ENCODE measurements at regions not wholly inside any gene's neighbourhood (a gene's known extent, or its start where the extent isn't known, plus 50 kb on each side); places are given as distances from the start of the nearest gene placed in this dataset.
"Not testable (repeated sequence)": the region's sequence is repeated elsewhere in the genome, so short reads cannot be mapped to it uniquely, and the experiment has no call there.

DNA sequence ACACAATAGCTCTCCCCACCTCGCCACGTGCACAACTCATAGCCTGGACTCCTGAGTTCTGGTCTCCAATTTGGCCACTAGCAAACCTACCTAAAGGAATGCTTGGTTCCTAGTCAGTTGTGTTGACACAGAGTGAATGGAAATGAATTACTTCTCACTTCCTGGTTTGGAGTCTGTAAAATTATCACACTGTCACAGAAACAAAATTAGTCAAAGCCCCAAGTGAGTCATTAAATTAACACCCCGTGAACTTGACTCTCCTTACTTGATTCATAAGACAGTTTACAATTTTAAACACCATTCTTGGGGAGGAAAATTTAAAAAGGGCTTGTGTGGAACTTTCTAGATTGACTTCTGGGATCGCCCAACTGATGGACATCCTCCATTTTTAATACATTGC, 276.2 kb upstream of the CTNNB1 start:
- Mint-ChIP-seq H3K9me3 (no peaks in the 10 kb centered on the region), H3K27me3 (peaks cover 8% of the 10 kb centered on the region), H3K36me3 (ENCODE audit: low read depth) (no peaks in the 10 kb centered on the region), H3K4me3 (no peak overlapping the region), H3K27ac (no peak overlapping the region), H3K4me1 (no peaks in the 10 kb centered on the region)
- ChIA-PET CTCF (no interaction called here), POLR2A (no interaction called here)
- no peak for DNase-seq

DNA sequence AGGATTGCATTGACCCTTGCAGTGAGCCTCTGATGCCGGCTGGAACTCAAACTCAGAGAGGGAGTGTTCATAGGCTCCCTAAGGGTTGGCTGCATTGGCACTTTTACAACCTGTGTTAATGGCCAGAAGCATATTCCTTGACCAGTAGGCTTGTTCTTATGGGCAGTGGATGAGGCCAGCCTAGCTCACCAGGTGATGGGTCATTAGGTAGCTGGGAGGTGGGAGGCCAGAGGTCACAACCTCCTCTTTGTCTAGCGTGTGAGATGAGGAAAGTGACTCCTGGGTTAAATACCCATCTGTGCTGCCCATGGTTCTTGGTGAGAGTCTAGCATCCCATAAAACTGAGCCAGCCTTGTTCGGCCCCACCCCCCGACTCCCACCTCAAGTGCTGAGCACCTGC, 275.7 kb upstream of the CTNNB1 start:
- H3K36me3 Mint-ChIP-seq (ENCODE audit: low read depth): no peaks in the 10 kb centered on the region
- no peaks in the 10 kb centered on the region for H3K4me1 Mint-ChIP-seq
- no peaks in the 10 kb centered on the region for H3K9me3 Mint-ChIP-seq
- POLR2A ChIA-PET: no interaction called here
- H3K27ac Mint-ChIP-seq: no peak overlapping the region
- CTCF ChIA-PET: no interaction called here
- H3K4me3 Mint-ChIP-seq: no peak overlapping the region
- H3K27me3 Mint-ChIP-seq: peaks cover 8% of the 10 kb centered on the region
- DNase-seq: no peak

GRCh38 chr3:40924559-40925141, 274.7 kb upstream of the CTNNB1 start:
- no peaks in the 10 kb centered on the region for H3K9me3 Mint-ChIP-seq
- no peaks in the 10 kb centered on the region for H3K36me3 Mint-ChIP-seq (ENCODE audit: low read depth)
- H3K4me3 Mint-ChIP-seq: no peak overlapping the region
- no peak for DNase-seq
- CTCF ChIA-PET: no interaction called here
- peaks cover 12% of the 10 kb centered on the region for H3K27me3 Mint-ChIP-seq
- no peaks in the 10 kb centered on the region for H3K4me1 Mint-ChIP-seq
- no peak overlapping the region for H3K27ac Mint-ChIP-seq
- POLR2A ChIA-PET: no interaction called here

DNA sequence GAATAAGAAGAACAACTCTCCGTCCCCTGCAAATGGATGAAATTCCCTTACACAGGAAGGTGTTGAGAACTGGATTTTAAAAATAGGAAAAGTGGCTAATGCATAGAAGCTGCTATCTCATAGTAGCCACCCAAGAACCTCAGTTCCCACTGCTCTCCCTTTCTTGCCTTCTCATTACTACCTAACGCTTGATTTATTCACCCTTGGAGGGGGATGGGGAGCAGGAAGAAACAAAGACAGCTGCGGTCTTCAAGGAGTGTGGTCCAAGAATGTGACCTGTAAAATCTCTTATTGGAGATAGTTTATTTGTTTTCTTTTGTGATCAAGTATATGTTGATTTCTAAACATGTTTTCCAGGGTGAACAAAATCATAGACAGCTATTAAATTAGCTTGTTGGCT, 274.1 kb upstream of the CTNNB1 start:
- Mint-ChIP-seq H3K36me3 (ENCODE audit: low read depth) (no peaks in the 10 kb centered on the region), H3K9me3 (no peaks in the 10 kb centered on the region), H3K4me3 (no peak overlapping the region), H3K4me1 (no peaks in the 10 kb centered on the region), H3K27me3 (peaks cover 12% of the 10 kb centered on the region), H3K27ac (no peak overlapping the region)
- DNase-seq: no peak
- ChIA-PET CTCF (no interaction called here), POLR2A (no interaction called here)

GRCh38 chr3:40930131-40930538, 269.2 kb upstream of the CTNNB1 start:
- no peaks in the 10 kb centered on the region for H3K36me3 Mint-ChIP-seq (ENCODE audit: low read depth)
- DNase-seq: no peak
- H3K4me1 Mint-ChIP-seq: no peaks in the 10 kb centered on the region
- H3K27ac Mint-ChIP-seq: no peak overlapping the region
- POLR2A ChIA-PET: no interaction called here
- H3K27me3 Mint-ChIP-seq: peaks cover 17% of the 10 kb centered on the region
- no peaks in the 10 kb centered on the region for H3K9me3 Mint-ChIP-seq
- no peak overlapping the region for H3K4me3 Mint-ChIP-seq
- CTCF ChIA-PET: interaction anchor here (0.7 kb wide), 1 partner anchor 8 kb away, joined by 5 read pairs; no protein-coding TSS in a partner anchor

GRCh38 chr3:40930756-40931155, 268.5 kb upstream of the CTNNB1 start:
- Mint-ChIP-seq H3K4me3 (no peak overlapping the region), H3K36me3 (ENCODE audit: low read depth) (no peaks in the 10 kb centered on the region), H3K27ac (no peak overlapping the region), H3K9me3 (no peaks in the 10 kb centered on the region), H3K27me3 (peaks cover 17% of the 10 kb centered on the region), H3K4me1 (no peaks in the 10 kb centered on the region)
- POLR2A ChIA-PET: no interaction called here
- CTCF ChIA-PET: no interaction called here
- no peak for DNase-seq

DNA sequence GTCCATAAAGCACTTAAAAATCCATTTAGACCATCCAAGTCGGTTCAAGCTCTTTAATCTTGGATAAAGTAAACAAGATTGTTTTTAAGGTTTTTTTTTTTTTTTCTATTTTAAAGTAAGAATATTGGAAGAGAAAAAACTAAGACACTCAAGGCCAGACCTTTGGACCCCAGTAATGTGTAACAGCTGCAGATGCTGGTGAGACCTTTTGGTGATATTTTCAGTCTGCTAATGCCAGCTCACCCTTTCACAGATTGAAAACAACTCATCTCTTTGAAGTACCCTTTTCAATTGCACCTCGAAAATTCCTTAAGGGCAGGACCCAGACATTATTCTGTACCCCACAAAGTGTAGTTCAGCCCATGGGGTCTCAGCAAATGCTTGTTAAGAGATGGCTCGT, 260.7 kb upstream of the CTNNB1 start:
- ChIA-PET CTCF (interaction anchor here (1.1 to 1.2 kb wide), 2 partner anchors 9 to 11 kb away, joined by 3 to 5 read pairs; no protein-coding TSS in a partner anchor), POLR2A (no interaction called here)
- no peak overlapping the region for H3K4me3 Mint-ChIP-seq
- H3K36me3 Mint-ChIP-seq (ENCODE audit: low read depth): no peaks in the 10 kb centered on the region
- H3K4me1 Mint-ChIP-seq: no peaks in the 10 kb centered on the region
- no peak for DNase-seq
- no peaks in the 10 kb centered on the region for H3K9me3 Mint-ChIP-seq
- no peak overlapping the region for H3K27ac Mint-ChIP-seq
- H3K27me3 Mint-ChIP-seq: peaks cover 5% of the 10 kb centered on the region

GRCh38 chr3:40939030-40939740, 260.1 kb upstream of the CTNNB1 start:
- peaks cover 2% of the 10 kb centered on the region for H3K27me3 Mint-ChIP-seq
- ChIA-PET POLR2A (no interaction called here), CTCF (interaction anchor here (1.1 to 1.2 kb wide), 2 partner anchors 10 to 11 kb away, joined by 3 to 5 read pairs; no protein-coding TSS in a partner anchor)
- H3K9me3 Mint-ChIP-seq: no peaks in the 10 kb centered on the region
- H3K36me3 Mint-ChIP-seq (ENCODE audit: low read depth): no peaks in the 10 kb centered on the region
- no peak overlapping the region for H3K27ac Mint-ChIP-seq
- no peaks in the 10 kb centered on the region for H3K4me1 Mint-ChIP-seq
- DNase-seq: no peak
- no peak overlapping the region for H3K4me3 Mint-ChIP-seq

GRCh38 chr3:40939741-40940130, 259.6 kb upstream of the CTNNB1 start:
- no peak for DNase-seq
- no peak overlapping the region for H3K27ac Mint-ChIP-seq

DNA sequence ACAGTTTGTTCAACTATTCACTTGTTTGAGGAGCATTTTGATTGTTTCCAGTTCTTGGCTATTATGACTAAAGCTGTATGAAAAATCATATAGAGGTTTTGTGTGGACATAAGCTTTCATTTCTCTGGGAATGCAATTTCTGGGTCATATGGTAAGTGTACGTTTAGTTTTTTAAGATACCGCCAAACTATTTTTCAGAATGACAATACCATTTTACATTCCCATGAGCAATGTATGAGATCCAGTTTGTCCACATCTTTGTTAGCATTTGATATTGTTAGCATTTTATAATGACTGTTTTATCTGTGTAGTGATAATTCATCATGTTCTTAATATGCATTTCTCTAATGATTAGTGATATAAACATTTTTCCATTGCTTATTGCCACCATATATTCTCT, 258.7 kb upstream of the CTNNB1 start:
- DNase-seq: no peak
- Mint-ChIP-seq H3K27me3 (peaks cover 2% of the 10 kb centered on the region), H3K36me3 (ENCODE audit: low read depth) (no peaks in the 10 kb centered on the region), H3K4me3 (no peak overlapping the region), H3K9me3 (no peaks in the 10 kb centered on the region), H3K27ac (no peak overlapping the region), H3K4me1 (no peaks in the 10 kb centered on the region)
- ChIA-PET POLR2A (no interaction called here), CTCF (no interaction called here)

More at GRCh38 chr3:40939741-40940130, 259.6 kb upstream of the CTNNB1 start:
- no peaks in the 10 kb centered on the region for H3K4me1 Mint-ChIP-seq
- H3K9me3 Mint-ChIP-seq: no peaks in the 10 kb centered on the region
- CTCF ChIA-PET: interaction anchor here (1.2 kb wide), 1 partner anchor 10 kb away, joined by 3 read pairs; no protein-coding TSS in a partner anchor
- H3K4me3 Mint-ChIP-seq: no peak overlapping the region
- no peaks in the 10 kb centered on the region for H3K36me3 Mint-ChIP-seq (ENCODE audit: low read depth)
- H3K27me3 Mint-ChIP-seq: peaks cover 2% of the 10 kb centered on the region
- POLR2A ChIA-PET: no interaction called here

- DNase-seq; H3K9me3 Mint-ChIP-seq; H3K4me1 Mint-ChIP-seq; CTCF ChIA-PET; POLR2A ChIA-PET; H3K27me3 Mint-ChIP-seq; H3K36me3 Mint-ChIP-seq (ENCODE audit: low read depth); H3K27ac Mint-ChIP-seq; H3K4me3 Mint-ChIP-seq: not testable (repeated sequence)
Measured at GRCh38 chr3:40947022-40947421, 252.3 kb upstream of the CTNNB1 start.

- POLR2A ChIA-PET: not testable (repeated sequence)
Measured at GRCh38 chr3:40949347-40949746, 250.0 kb upstream of the CTNNB1 start.

GRCh38 chr3:40951636-40952035, 247.7 kb upstream of the CTNNB1 start:
- POLR2A ChIA-PET: no interaction called here

More at GRCh38 chr3:40949347-40949746, 250.0 kb upstream of the CTNNB1 start:
- H3K27ac Mint-ChIP-seq; H3K36me3 Mint-ChIP-seq (ENCODE audit: low read depth); H3K4me3 Mint-ChIP-seq; H3K4me1 Mint-ChIP-seq; DNase-seq; H3K27me3 Mint-ChIP-seq: not testable (repeated sequence)
- CTCF ChIA-PET: interaction anchor here (1.0 to 1.5 kb wide), 2 partner anchors 10 kb away, joined by 3 read pairs; no protein-coding TSS in a partner anchor
- H3K9me3 Mint-ChIP-seq: peaks cover 11% of the 10 kb centered on the region

More at GRCh38 chr3:40951636-40952035, 247.7 kb upstream of the CTNNB1 start:
- Mint-ChIP-seq H3K4me3 (no peak overlapping the region), H3K4me1 (no peaks in the 10 kb centered on the region), H3K27me3 (peaks cover 2% of the 10 kb centered on the region), H3K9me3 (peaks cover 15% of the 10 kb centered on the region), H3K27ac (no peak overlapping the region), H3K36me3 (ENCODE audit: low read depth) (no peaks in the 10 kb centered on the region)
- CTCF ChIA-PET: interaction anchor here (0.6 kb wide), 1 partner anchor 537 kb away, joined by 3 read pairs; no protein-coding TSS in a partner anchor
- DNase-seq: no peak
